HUES64 (cell line): ENCODE measurements at regions not wholly inside any gene's neighbourhood (a gene's known extent, or its start where the extent isn't known, plus 50 kb on each side); places are given as distances from the start of the nearest gene placed in this dataset.
"Not testable (repeated sequence)": the region's sequence is repeated elsewhere in the genome, so short reads cannot be mapped to it uniquely, and the experiment has no call there.

Experiments
- H3K27ac ChIP-seq: 2 replicates; pipeline ENCODE4 v1.7.0; 2013; ENCODE audit warnings: low read depth, low read length, inconsistent platforms
- H3K27me3 ChIP-seq: 2 replicates; pipeline ENCODE4 v1.6.1; 2013; ENCODE audit warnings: mild to moderate bottlenecking, low read length; ENCODE audit not compliant: insufficient read depth
- H3K36me3 ChIP-seq: 2 replicates; pipeline ENCODE4 v1.6.1; 2013; ENCODE audit warnings: mild to moderate bottlenecking, low read length; ENCODE audit not compliant: insufficient read depth
- H3K4me1 ChIP-seq: 2 replicates; pipeline ENCODE4 v1.6.1; 2013; ENCODE audit warnings: mild to moderate bottlenecking, low read length, moderate library complexity; ENCODE audit not compliant: insufficient read depth
- H3K4me3 ChIP-seq: 2 replicates; pipeline ENCODE4 v1.5.1; 2013; ENCODE audit warnings: mild to moderate bottlenecking, low read length, moderate library complexity
- H3K9ac ChIP-seq: 2 replicates; pipeline ENCODE4 v1.6.1; 2013; ENCODE audit warnings: mild to moderate bottlenecking, low read depth, low read length
- H3K9me3 ChIP-seq: 2 replicates; pipeline ENCODE4 v1.6.1; 2013; ENCODE audit warnings: low read depth, low read length; ENCODE audit not compliant: insufficient read depth
- WGBS: fragments of 150-250, 120-280 bp; methylation state at CpG from one replicate; pipeline ENCODE4 v1.1.7; 2013; ENCODE audit warnings: missing lambda C conversion rate; 5-methylcytosine and 5-hydroxymethylcytosine counted together

GRCh38 chr9:40970340-40970739, 158.1 kb downstream of the FOXD4L6 start:
- WGBS, result no CpG with 5 or more reads among the region's 5 CpGs
- peaks cover 19% of the 10 kb centered on the region for H3K27me3 ChIP-seq
- not testable (repeated sequence) for H3K27ac ChIP-seq, H3K9me3 ChIP-seq, H3K9ac ChIP-seq, H3K4me3 ChIP-seq, H3K4me1 ChIP-seq, H3K36me3 ChIP-seq

GRCh38 chr9:40962461-40962860, 166.0 kb downstream of the FOXD4L6 start:
- H3K4me3 ChIP-seq, H3K9ac ChIP-seq, H3K36me3 ChIP-seq, H3K27ac ChIP-seq, H3K9me3 ChIP-seq, H3K4me1 ChIP-seq: not testable (repeated sequence)
- no CpG with 5 or more reads among the region's 6 CpGs for WGBS
- H3K27me3 ChIP-seq, result peaks cover 31% of the 10 kb centered on the region

GRCh38 chr9:40951876-40952494, 176.5 kb downstream of the FOXD4L6 start:
- not testable (repeated sequence) for H3K27ac ChIP-seq, H3K36me3 ChIP-seq, H3K4me3 ChIP-seq, H3K4me1 ChIP-seq, H3K9ac ChIP-seq
- WGBS, result 71% methylated on average over 17 of the region's 17 CpGs
- H3K27me3 ChIP-seq, result peaks cover 38% of the 10 kb centered on the region
- peaks cover 16% of the 10 kb centered on the region for H3K9me3 ChIP-seq

GRCh38 chr9:40946228-40946627, 182.3 kb downstream of the FOXD4L6 start:
- H3K9ac ChIP-seq, result not testable (repeated sequence)

GRCh38 chr9:40942730-40943129, 185.8 kb downstream of the FOXD4L6 start:
- WGBS, result 91% methylated on average over 3 of the region's 4 CpGs
- not testable (repeated sequence) for H3K36me3 ChIP-seq, H3K9ac ChIP-seq, H3K4me1 ChIP-seq, H3K9me3 ChIP-seq, H3K4me3 ChIP-seq, H3K27ac ChIP-seq
- peaks cover 47% of the 10 kb centered on the region for H3K27me3 ChIP-seq

More at GRCh38 chr9:40946228-40946627, 182.3 kb downstream of the FOXD4L6 start:
- 92% methylated on average over 8 of the region's 8 CpGs for WGBS
- H3K27ac ChIP-seq, H3K4me1 ChIP-seq, H3K36me3 ChIP-seq, H3K4me3 ChIP-seq: not testable (repeated sequence)
- Histone ChIP-seq H3K9me3 (peaks cover 13% of the 10 kb centered on the region), H3K27me3 (peaks cover 47% of the 10 kb centered on the region)

GRCh38 chr9:40939888-40940209, 188.6 kb downstream of the FOXD4L6 start:
- H3K4me1 ChIP-seq, H3K4me3 ChIP-seq, H3K9ac ChIP-seq, H3K36me3 ChIP-seq, H3K27ac ChIP-seq: not testable (repeated sequence)
- WGBS, result 77% methylated on average over 1 of the region's 1 CpG
- peaks cover 49% of the 10 kb centered on the region for H3K27me3 ChIP-seq
- H3K9me3 ChIP-seq, result peaks cover 22% of the 10 kb centered on the region

- not testable (repeated sequence) for H3K4me1 ChIP-seq, H3K36me3 ChIP-seq, H3K9ac ChIP-seq, H3K27ac ChIP-seq, H3K4me3 ChIP-seq
- WGBS, result 84% methylated on average over 13 of the region's 15 CpGs
- Histone ChIP-seq H3K27me3 (peaks cover 53% of the 10 kb centered on the region), H3K9me3 (peaks cover 27% of the 10 kb centered on the region)
Measured at GRCh38 chr9:40939201-40939887, 189.1 kb downstream of the FOXD4L6 start.

GRCh38 chr9:40935336-40935735, 193.1 kb downstream of the FOXD4L6 start:
- Histone ChIP-seq H3K36me3 (no peaks in the 10 kb centered on the region), H3K9ac (no peak overlapping the region), H3K9me3 (peaks cover 43% of the 10 kb centered on the region), H3K4me3 (no peak overlapping the region), H3K27ac (no peak overlapping the region), H3K27me3 (peaks cover 46% of the 10 kb centered on the region), H3K4me1 (no peaks in the 10 kb centered on the region)
- 82% methylated on average over 7 of the region's 7 CpGs for WGBS

- 91% methylated on average over 3 of the region's 3 CpGs for WGBS
- H3K27me3 ChIP-seq, result peaks cover 45% of the 10 kb centered on the region
- H3K27ac ChIP-seq, result not testable (repeated sequence)
Measured at GRCh38 chr9:40934480-40934879, 194.0 kb downstream of the FOXD4L6 start.

GRCh38 chr9:40930426-40930825, 198.1 kb downstream of the FOXD4L6 start:
- H3K9ac ChIP-seq, H3K4me3 ChIP-seq, H3K4me1 ChIP-seq, H3K36me3 ChIP-seq, H3K27ac ChIP-seq: not testable (repeated sequence)
- peaks cover 80% of the 10 kb centered on the region for H3K9me3 ChIP-seq
- 91% methylated on average over 4 of the region's 4 CpGs for WGBS
- H3K27me3 ChIP-seq, result peaks cover 65% of the 10 kb centered on the region

More at GRCh38 chr9:40934480-40934879, 194.0 kb downstream of the FOXD4L6 start:
- H3K4me3 ChIP-seq, H3K4me1 ChIP-seq, H3K9ac ChIP-seq, H3K36me3 ChIP-seq: not testable (repeated sequence)
- peaks cover 52% of the 10 kb centered on the region for H3K9me3 ChIP-seq

GRCh38 chr9:40929488-40929845, 199.0 kb downstream of the FOXD4L6 start:
- peaks cover 80% of the 10 kb centered on the region for H3K9me3 ChIP-seq
- not testable (repeated sequence) for H3K27ac ChIP-seq, H3K4me3 ChIP-seq, H3K36me3 ChIP-seq, H3K9ac ChIP-seq, H3K4me1 ChIP-seq
- 81% methylated on average over 5 of the region's 6 CpGs for WGBS
- H3K27me3 ChIP-seq, result peaks cover 66% of the 10 kb centered on the region
